Activated CD4-positive, CD25-positive, alpha-beta regulatory T cell treated with anti-CD3 and anti-CD28 coated beads, Interleukin-2, amount 50 U/mL, for 16 hours (primary cell): ENCODE measurements at regions not wholly inside any gene's neighbourhood (a gene's known extent, or its start where the extent isn't known, plus 50 kb on each side); places are given as distances from the start of the nearest gene placed in this dataset.

Source experiments
- DNase-seq: peaks from one replicate; pipeline ENCODE4 v3.0.0-alpha.2; 2020; ENCODE audit warnings: low read depth, low spot score

- no peak for DNase-seq
These were observed 238.8 kb upstream of the SLC35B3 start for GRCh38 chr6:8674126-8674525.

GRCh38 chr6:8672882-8673281 lies 237.5 kb upstream of the SLC35B3 start:
- no peak for DNase-seq

- no peak for DNase-seq
These were observed 235.4 kb upstream of the SLC35B3 start for GRCh38 chr6:8670792-8671191.

- DNase-seq, result no peak
These were observed 229.4 kb upstream of the SLC35B3 start for GRCh38 chr6:8664700-8665099.

GRCh38 chr6:8664070-8664469 lies 228.7 kb upstream of the SLC35B3 start:
- no peak for DNase-seq

GRCh38 chr6:8659404-8660189 lies 224.3 kb upstream of the SLC35B3 start:
- no peak for DNase-seq

GRCh38 chr6:8658416-8658815 lies 223.1 kb upstream of the SLC35B3 start:
- DNase-seq, result no peak

- no peak for DNase-seq
These were observed 222.2 kb upstream of the SLC35B3 start for GRCh38 chr6:8657522-8657921.

GRCh38 chr6:8655670-8656454 lies 220.5 kb upstream of the SLC35B3 start:
- DNase-seq, result no peak

- DNase-seq, result no peak
These were observed 217.4 kb upstream of the SLC35B3 start for GRCh38 chr6:8652710-8653109.

- no peak for DNase-seq
These were observed 216.7 kb upstream of the SLC35B3 start for GRCh38 chr6:8651998-8652397.

- no peak for DNase-seq
These were observed 209.9 kb upstream of the SLC35B3 start for GRCh38 chr6:8645212-8645611.

GRCh38 chr6:8644306-8644705 lies 209.0 kb upstream of the SLC35B3 start:
- no peak for DNase-seq

- no peak for DNase-seq
These were observed 207.5 kb upstream of the SLC35B3 start for GRCh38 chr6:8642854-8643253.

GRCh38 chr6:8642131-8642530 lies 206.8 kb upstream of the SLC35B3 start:
- no peak for DNase-seq

- no peak for DNase-seq
These were observed 204.7 kb upstream of the SLC35B3 start for GRCh38 chr6:8639928-8640649.

- DNase-seq, result no peak
These were observed 202.7 kb upstream of the SLC35B3 start for GRCh38 chr6:8637896-8638597.

GRCh38 chr6:8633762-8634161 lies 198.4 kb upstream of the SLC35B3 start:
- DNase-seq, result no peak

- no peak for DNase-seq
These were observed 193.4 kb upstream of the SLC35B3 start for GRCh38 chr6:8628736-8629135.

GRCh38 chr6:8628063-8628462 lies 192.7 kb upstream of the SLC35B3 start:
- DNase-seq, result no peak

GRCh38 chr6:8627085-8627861 lies 191.9 kb upstream of the SLC35B3 start:
- DNase-seq, result no peak
